ENCODE measurements at regions not wholly inside any gene's neighbourhood (a gene's known extent, or its start where the extent isn't known, plus 50 kb on each side); places are given as distances from the start of the nearest gene placed in this dataset.

DNA sequence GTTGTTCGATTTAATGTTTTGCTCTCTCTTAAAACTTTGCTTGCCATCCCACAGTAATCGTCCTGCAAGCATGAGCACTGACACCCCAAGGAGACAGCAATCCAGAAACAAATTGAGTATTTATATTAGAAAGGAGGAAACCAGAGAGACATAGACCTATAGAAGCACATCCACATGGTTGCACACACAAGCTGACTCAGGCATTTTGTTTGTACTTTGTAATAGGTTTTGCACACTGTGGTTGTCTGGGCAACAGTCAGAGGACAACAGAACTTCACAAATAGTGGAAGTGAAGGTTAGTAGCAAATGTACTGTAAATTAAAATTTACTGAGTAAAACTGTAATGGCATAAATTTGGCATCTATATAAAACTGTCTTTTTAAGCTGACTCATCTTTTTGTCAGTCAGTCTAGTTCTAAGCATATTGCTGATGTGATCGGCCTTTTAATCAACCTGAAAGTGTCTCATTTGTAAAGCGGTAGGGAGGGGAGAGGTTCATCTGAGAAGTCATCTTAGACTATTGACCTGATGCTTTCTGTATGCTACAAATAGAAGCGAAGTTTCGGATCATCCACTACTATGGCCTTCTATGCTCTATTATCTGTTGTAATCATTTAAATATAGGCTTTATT, 1624.7 kb downstream of the ARAP2 start:
- no peak for TF ChIP-seq YY1 (IDR thresholded peaks at IDR 0.05; ENCODE audit: insufficient read depth, insufficient read length)
- TF ChIP-seq ZNF274 (IDR thresholded peaks at IDR 0.05; ENCODE audit: low read depth, low read length), result no peak
- TF ChIP-seq SUZ12 (IDR thresholded peaks at IDR 0.05; ENCODE audit: extremely low read depth, insufficient read depth, insufficient read length), result no peak

All from NT2/D1 (cell line).